Gastrocnemius medialis (tissue), 4 donors: ENCODE measurements at regions not wholly inside any gene's neighbourhood (a gene's known extent, or its start where the extent isn't known, plus 50 kb on each side); places are given as distances from the start of the nearest gene placed in this dataset.

Experiments used
- ATAC-seq, 2 donors: fragments of 150-250 bp; one replicate each; pipeline ENCODE4 v1.9.1; 2016
- DNase-seq, 2 donors: peaks; one replicate each; pipeline ENCODE4 v3.0.0-alpha.2; 2019
- H3K27ac ChIP-seq, 4 donors: fragments of 200-600 bp; sonication (generic); 1 replicate in 1 of 4; 2 replicates in 3 of 4; pipeline ENCODE4 v1.5.1; 2016 to 2018; ENCODE audit warnings: mild to moderate bottlenecking in 2 of 4, moderate library complexity in 1 of 4
- H3K27me3 ChIP-seq, 3 donors: fragments of 200-600 bp; sonication (generic) in 2 of 3; 1 replicate in 1 of 3; 2 replicates in 2 of 3; pipeline versions ENCODE4 v1.5.1 to v1.6.0; 2016 to 2019; ENCODE audit warnings: mild to moderate bottlenecking in 1 of 3, moderate library complexity in 1 of 3
- H3K36me3 ChIP-seq, 2 donors: fragments of 200-600 bp; sonication (generic) in 1 of 2; one replicate each; pipeline ENCODE4 v1.5.1; 2017 to 2018
- H3K4me1 ChIP-seq, 2 donors: fragments of 200-600 bp; sonication (generic) in 1 of 2; one replicate each; pipeline ENCODE4 v1.5.1; 2016 to 2017; ENCODE audit warnings: mild to moderate bottlenecking in 2 of 2
- H3K4me3 ChIP-seq, 4 donors: fragments of 200-600 bp; sonication (generic) in 3 of 4; 1 replicate in 1 of 4; 2 replicates in 3 of 4; pipeline ENCODE4 v1.5.1; 2016 to 2019; ENCODE audit warnings: mild to moderate bottlenecking in 2 of 4
- H3K9me3 ChIP-seq, 3 donors: fragments of 200-600 bp; sonication (generic) in 2 of 3; 1 replicate in 1 of 3; 2 replicates in 2 of 3; pipeline ENCODE4 v1.5.1; 2016 to 2019
- POLR2A ChIP-seq, 2 donors: fragments of 450-650 bp; IDR thresholded peaks; one replicate each; pipeline ENCODE4 v1.6.1; 2017; ENCODE audit warnings: antibody characterized with exemption in 2 of 2, mild to moderate bottlenecking in 2 of 2, moderate library complexity in 2 of 2
- in situ Hi-C, 4 donors: fragments of 200-750 bp; cut with MboI; loops; one replicate each; pipeline versions ENCODE4 v1.15.0 to v1.8.0; 2017; ENCODE audit warnings: low sequenced_read_pairs in 4 of 4
- intact Hi-C: fragments of 100-400 bp; cut with DNase I; formaldehyde crosslinking; loops from one replicate; pipeline ENCODE4 v1.15.1; 2023; ENCODE audit warnings: low total_unique reads
- TF ChIP-seq, protein P1 (sequence below), 5 experiments: fragments of 450-650 bp in 3 of 5; fragments of 200-600 bp in 2 of 5; sonication (generic) in 2 of 5; IDR thresholded peaks in 4 of 5; conservative IDR thresholded peaks in 1 of 5; 1 replicate in 4 of 5; 2 replicates in 1 of 5; pipeline ENCODE4 v1.5.1; 2016 to 2019; ENCODE audit warnings: antibody characterized with exemption in 5 of 5, mild to moderate bottlenecking in 3 of 5, moderate library complexity in 3 of 5

- H3K4me3 ChIP-seq = no peak overlapping the region
- no peak for DNase-seq
- H3K4me1 ChIP-seq = no peaks in the 10 kb centered on the region
- intact Hi-C loops = no loop called here
- H3K27ac ChIP-seq = no peak overlapping the region
- no peaks in the 10 kb centered on the region for H3K36me3 ChIP-seq
- no peaks in the 10 kb centered on the region for H3K27me3 ChIP-seq
- in situ Hi-C loops = no loop called here
- no peak for TF ChIP-seq POLR2A (IDR thresholded peaks at IDR 0.05)
- TF ChIP-seq, protein P1, sequence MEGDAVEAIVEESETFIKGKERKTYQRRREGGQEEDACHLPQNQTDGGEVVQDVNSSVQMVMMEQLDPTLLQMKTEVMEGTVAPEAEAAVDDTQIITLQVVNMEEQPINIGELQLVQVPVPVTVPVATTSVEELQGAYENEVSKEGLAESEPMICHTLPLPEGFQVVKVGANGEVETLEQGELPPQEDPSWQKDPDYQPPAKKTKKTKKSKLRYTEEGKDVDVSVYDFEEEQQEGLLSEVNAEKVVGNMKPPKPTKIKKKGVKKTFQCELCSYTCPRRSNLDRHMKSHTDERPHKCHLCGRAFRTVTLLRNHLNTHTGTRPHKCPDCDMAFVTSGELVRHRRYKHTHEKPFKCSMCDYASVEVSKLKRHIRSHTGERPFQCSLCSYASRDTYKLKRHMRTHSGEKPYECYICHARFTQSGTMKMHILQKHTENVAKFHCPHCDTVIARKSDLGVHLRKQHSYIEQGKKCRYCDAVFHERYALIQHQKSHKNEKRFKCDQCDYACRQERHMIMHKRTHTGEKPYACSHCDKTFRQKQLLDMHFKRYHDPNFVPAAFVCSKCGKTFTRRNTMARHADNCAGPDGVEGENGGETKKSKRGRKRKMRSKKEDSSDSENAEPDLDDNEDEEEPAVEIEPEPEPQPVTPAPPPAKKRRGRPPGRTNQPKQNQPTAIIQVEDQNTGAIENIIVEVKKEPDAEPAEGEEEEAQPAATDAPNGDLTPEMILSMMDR (IDR thresholded peaks at IDR 0.05 in 4 of 5, conservative IDR thresholded peaks at IDR 0.05 in 1 of 5) = no peak
- no peak for ATAC-seq
- no peaks in the 10 kb centered on the region for H3K9me3 ChIP-seq
These were observed 235.3 kb upstream of the ROPN1 start for GRCh38 chr3:124227150-124227630.

DNA sequence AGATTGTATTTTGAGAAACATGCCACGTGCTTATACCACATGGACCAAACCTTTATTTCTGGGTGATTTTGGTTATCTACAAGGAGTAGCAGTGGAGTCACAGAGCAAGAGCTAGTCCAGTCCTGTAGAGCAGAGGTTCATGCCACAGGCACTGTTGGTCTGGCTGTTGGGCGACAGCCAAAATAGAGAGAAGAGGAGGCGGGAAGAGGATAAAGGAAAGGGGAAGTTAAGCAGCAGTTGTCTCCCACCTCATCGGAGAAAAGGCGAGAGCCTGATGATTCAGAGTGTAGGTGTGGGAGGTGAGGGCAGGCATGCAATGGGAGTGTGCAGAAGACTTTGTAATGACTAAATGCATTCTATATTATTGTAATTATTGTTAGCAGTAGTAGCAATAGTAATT is 237.5 kb upstream of the ROPN1 start:
- Histone ChIP-seq H3K4me1 (no peaks in the 10 kb centered on the region), H3K9me3 (no peaks in the 10 kb centered on the region), H3K36me3 (no peaks in the 10 kb centered on the region), H3K27me3 (no peaks in the 10 kb centered on the region), H3K27ac (no peak overlapping the region), H3K4me3 (no peak overlapping the region)
- ATAC-seq (no peak), DNase-seq (no peak)
- intact Hi-C loops (no loop called here), in situ Hi-C loops (no loop called here)
- TF ChIP-seq, protein P1 (IDR thresholded peaks at IDR 0.05 in 4 of 5, conservative IDR thresholded peaks at IDR 0.05 in 1 of 5) = no peak
- no peak for TF ChIP-seq POLR2A (IDR thresholded peaks at IDR 0.05)

- intact Hi-C loops = no loop called here
- Histone ChIP-seq H3K27ac (no peak overlapping the region), H3K27me3 (no peaks in the 10 kb centered on the region)
These were observed 237.9 kb upstream of the ROPN1 start for GRCh38 chr3:124229836-124230235.

GRCh38 chr3:124230432-124230831 is 238.5 kb upstream of the ROPN1 start:
- Histone ChIP-seq H3K36me3 (no peaks in the 10 kb centered on the region), H3K9me3 (no peaks in the 10 kb centered on the region), H3K4me3 (no peak overlapping the region), H3K27ac (no peak overlapping the region), H3K27me3 (no peaks in the 10 kb centered on the region), H3K4me1 (no peaks in the 10 kb centered on the region)
- TF ChIP-seq, protein P1 (IDR thresholded peaks at IDR 0.05 in 4 of 5, conservative IDR thresholded peaks at IDR 0.05 in 1 of 5) = no peak
- TF ChIP-seq POLR2A (IDR thresholded peaks at IDR 0.05) = no peak
- no peak for DNase-seq
- ATAC-seq = no peak
- in situ Hi-C loops = no loop called here
- intact Hi-C loops = no loop called here

More at GRCh38 chr3:124229836-124230235, 237.9 kb upstream of the ROPN1 start:
- in situ Hi-C loops = no loop called here
- Histone ChIP-seq H3K36me3 (no peaks in the 10 kb centered on the region), H3K4me1 (no peaks in the 10 kb centered on the region), H3K9me3 (no peaks in the 10 kb centered on the region), H3K4me3 (no peak overlapping the region)
- ATAC-seq = no peak
- no peak for DNase-seq
- TF ChIP-seq, protein P1 (IDR thresholded peaks at IDR 0.05 in 4 of 5, conservative IDR thresholded peaks at IDR 0.05 in 1 of 5) = no peak
- no peak for TF ChIP-seq POLR2A (IDR thresholded peaks at IDR 0.05)

GRCh38 chr3:124230998-124231397 is 239.1 kb upstream of the ROPN1 start:
- Histone ChIP-seq H3K36me3 (no peaks in the 10 kb centered on the region), H3K27me3 (no peaks in the 10 kb centered on the region)
- in situ Hi-C loops = no loop called here

More at GRCh38 chr3:124230998-124231397, 239.1 kb upstream of the ROPN1 start:
- H3K4me3 ChIP-seq = no peak overlapping the region
- ATAC-seq = no peak
- intact Hi-C loops = no loop called here
- TF ChIP-seq, protein P1 (IDR thresholded peaks at IDR 0.05 in 4 of 5, conservative IDR thresholded peaks at IDR 0.05 in 1 of 5) = no peak
- no peak for TF ChIP-seq POLR2A (IDR thresholded peaks at IDR 0.05)
- DNase-seq = no peak
- no peaks in the 10 kb centered on the region for H3K4me1 ChIP-seq
- no peaks in the 10 kb centered on the region for H3K9me3 ChIP-seq
- no peak overlapping the region for H3K27ac ChIP-seq
